Neural progenitor cell (in vitro differentiated cells): ENCODE measurements at regions not wholly inside any gene's neighbourhood (a gene's known extent, or its start where the extent isn't known, plus 50 kb on each side); places are given as distances from the start of the nearest gene placed in this dataset.

Experiments used
- CTCF ChIP-seq: fragments of 200-600 bp; sonication (generic); IDR thresholded peaks from 2 replicates; pipeline ENCODE4 v1.5.1; 2017; ENCODE audit warnings: antibody characterized with exemption, mild to moderate bottlenecking
- EZH2 ChIP-seq: fragments of 200-600 bp; sonication (generic); IDR thresholded peaks from 2 replicates; pipeline ENCODE4 v1.6.1; 2017; ENCODE audit warnings: antibody characterized with exemption, mild to moderate bottlenecking, moderate library complexity

GRCh38 chr9:87255431-87256155 is 242.1 kb upstream of the DAPK1 start:
- TF ChIP-seq CTCF (no peak), EZH2 (no peak)
